ENCODE measurements at regions not wholly inside any gene's neighbourhood (a gene's known extent, or its start where the extent isn't known, plus 50 kb on each side); places are given as distances from the start of the nearest gene placed in this dataset.

DNA sequence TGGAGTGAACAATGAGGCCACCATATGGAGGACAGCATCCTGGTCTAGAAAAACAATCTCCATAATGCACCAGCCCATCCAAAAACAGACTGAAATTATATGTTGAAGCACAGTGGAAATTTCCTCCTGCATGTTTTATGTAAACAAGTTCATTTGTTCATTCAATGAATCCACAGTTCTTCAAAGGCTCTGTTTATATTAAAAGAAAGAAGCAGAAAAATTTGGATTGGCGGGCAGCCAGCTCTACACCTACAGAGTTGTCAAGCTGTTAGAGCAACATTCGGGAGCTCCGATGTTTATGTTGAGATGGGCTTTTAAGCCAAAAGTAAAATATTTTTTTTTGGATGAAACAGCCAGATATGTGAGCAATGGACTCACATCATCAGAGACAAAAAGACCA is 395.3 kb upstream of the SULF2 start:
- H3K36me3 ChIP-seq, result no peaks in the 10 kb centered on the region
- TF ChIP-seq, protein P1, sequence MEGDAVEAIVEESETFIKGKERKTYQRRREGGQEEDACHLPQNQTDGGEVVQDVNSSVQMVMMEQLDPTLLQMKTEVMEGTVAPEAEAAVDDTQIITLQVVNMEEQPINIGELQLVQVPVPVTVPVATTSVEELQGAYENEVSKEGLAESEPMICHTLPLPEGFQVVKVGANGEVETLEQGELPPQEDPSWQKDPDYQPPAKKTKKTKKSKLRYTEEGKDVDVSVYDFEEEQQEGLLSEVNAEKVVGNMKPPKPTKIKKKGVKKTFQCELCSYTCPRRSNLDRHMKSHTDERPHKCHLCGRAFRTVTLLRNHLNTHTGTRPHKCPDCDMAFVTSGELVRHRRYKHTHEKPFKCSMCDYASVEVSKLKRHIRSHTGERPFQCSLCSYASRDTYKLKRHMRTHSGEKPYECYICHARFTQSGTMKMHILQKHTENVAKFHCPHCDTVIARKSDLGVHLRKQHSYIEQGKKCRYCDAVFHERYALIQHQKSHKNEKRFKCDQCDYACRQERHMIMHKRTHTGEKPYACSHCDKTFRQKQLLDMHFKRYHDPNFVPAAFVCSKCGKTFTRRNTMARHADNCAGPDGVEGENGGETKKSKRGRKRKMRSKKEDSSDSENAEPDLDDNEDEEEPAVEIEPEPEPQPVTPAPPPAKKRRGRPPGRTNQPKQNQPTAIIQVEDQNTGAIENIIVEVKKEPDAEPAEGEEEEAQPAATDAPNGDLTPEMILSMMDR (IDR thresholded peaks at IDR 0.05), result no peak

DNA sequence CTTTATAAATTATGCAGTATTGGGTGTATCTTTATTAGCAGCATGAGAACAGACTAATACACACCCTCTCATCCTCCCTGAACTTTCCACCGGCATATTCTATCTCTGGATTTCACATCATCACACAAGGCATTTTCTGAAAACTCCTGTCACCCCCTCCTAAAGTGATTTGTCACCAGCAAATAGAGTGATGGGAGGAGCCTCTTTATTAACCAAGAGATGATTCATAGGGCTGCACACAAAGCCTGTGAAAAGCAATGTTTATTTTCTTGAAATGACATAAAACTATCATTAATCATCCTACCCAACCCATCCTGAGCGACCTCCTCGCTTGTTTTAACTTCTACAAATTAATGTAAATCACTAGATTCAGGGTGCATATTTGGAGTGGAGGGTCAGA is 394.7 kb upstream of the SULF2 start:
- Histone ChIP-seq H3K36me3 (no peaks in the 10 kb centered on the region), H3K4me3 (no peak overlapping the region), H3K27me3 (no peaks in the 10 kb centered on the region), H3K27ac (no peak overlapping the region), H3K4me1 (no peaks in the 10 kb centered on the region), H3K9me3 (no peaks in the 10 kb centered on the region)
- TF ChIP-seq, protein P1 (IDR thresholded peaks at IDR 0.05), result no peak
- intact Hi-C loops (cut with DNase I; ENCODE audit: low total_unique reads), result no loop called here
- no peak for DNase-seq

More for the DNA sequence above, 395.3 kb upstream of the SULF2 start:
- intact Hi-C loops (cut with DNase I; ENCODE audit: low total_unique reads), result no loop called here
- Histone ChIP-seq H3K27me3 (no peaks in the 10 kb centered on the region), H3K4me3 (no peak overlapping the region), H3K9me3 (no peaks in the 10 kb centered on the region), H3K4me1 (no peaks in the 10 kb centered on the region), H3K27ac (no peak overlapping the region)
- DNase-seq, result no peak

DNA sequence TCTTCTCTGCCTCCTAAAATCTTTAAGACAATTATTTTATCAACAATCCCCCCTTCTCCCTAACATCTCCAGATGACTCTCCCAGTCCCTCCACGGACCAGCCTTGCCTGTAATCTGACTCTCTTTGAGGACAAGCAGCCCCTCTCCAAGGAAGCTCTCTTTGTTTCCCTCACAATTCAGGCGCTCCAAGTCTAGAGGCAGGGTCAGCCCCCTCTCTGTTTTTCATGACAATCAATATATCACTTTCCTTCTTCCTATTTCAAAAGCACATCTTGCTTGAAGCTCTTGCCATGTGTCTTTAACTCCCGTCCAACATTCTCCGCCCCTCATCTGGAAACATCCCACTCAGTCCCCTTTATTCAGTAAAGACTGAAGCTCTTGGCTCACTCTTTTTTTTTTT is 393.4 kb upstream of the SULF2 start:
- Histone ChIP-seq H3K27me3 (no peaks in the 10 kb centered on the region), H3K4me3 (no peak overlapping the region), H3K9me3 (no peaks in the 10 kb centered on the region), H3K4me1 (no peaks in the 10 kb centered on the region), H3K36me3 (no peaks in the 10 kb centered on the region), H3K27ac (no peak overlapping the region)
- TF ChIP-seq, protein P1 (IDR thresholded peaks at IDR 0.05), result no peak
- DNase-seq, result no peak
- intact Hi-C loops (cut with DNase I; ENCODE audit: low total_unique reads), result no loop called here

DNA sequence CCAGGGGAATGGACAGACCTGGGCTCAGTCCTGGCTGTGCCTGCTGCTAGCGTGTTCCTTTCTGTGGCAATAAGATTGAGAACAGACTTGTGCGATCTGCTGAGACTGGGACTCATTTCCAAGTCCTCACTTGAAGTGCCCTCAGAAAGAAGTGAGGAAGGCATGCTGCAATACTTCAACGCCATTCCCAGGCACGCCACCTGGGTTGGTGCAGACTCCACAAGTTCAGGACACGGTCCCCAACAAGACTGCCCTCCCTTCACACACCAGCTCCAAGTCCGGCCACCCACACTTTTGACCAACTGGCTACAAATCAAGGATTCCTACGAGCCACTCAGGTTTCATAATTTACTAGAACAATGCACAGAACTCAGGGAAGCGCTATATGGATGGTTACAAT is 391.8 kb upstream of the SULF2 start:
- Histone ChIP-seq H3K4me1 (no peaks in the 10 kb centered on the region), H3K4me3 (no peak overlapping the region), H3K36me3 (no peaks in the 10 kb centered on the region), H3K9me3 (peaks cover 0 to 7% (median 6%) of the 10 kb centered on the region in 3 donors), H3K27ac (no peak overlapping the region), H3K27me3 (peaks cover 0 to 3% of the 10 kb centered on the region in 2 donors)
- TF ChIP-seq, protein P1 (IDR thresholded peaks at IDR 0.05), result no peak
- DNase-seq, result no peak
- intact Hi-C loops (cut with DNase I; ENCODE audit: low total_unique reads), result no loop called here

DNA sequence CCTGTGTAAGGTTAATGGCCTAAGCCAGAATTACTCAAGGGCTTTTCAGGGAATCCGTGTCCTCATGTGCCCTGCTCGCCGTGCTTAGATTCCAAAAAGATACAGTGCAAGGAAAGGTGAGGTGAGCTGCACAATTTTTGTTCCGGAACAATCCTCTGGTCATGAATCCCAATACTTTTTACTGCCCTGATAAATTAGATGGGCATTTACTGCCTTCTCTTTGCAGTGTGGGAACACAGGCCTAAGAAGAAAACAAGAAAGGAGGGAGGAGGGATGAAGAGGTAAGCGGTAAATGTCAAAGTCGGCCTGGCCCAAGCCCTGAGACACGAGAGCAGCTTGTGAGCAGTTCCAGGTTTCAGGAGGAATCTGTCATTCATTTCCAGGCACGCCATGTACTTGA is 390.9 kb upstream of the SULF2 start:
- peaks cover 0 to 8% of the 10 kb centered on the region in 2 donors for H3K27me3 ChIP-seq
- no peaks in the 10 kb centered on the region for H3K4me1 ChIP-seq
- intact Hi-C loops (cut with DNase I; ENCODE audit: low total_unique reads), result no loop called here
- TF ChIP-seq, protein P1 (IDR thresholded peaks at IDR 0.05), result no peak
- H3K36me3 ChIP-seq, result no peaks in the 10 kb centered on the region
- no peak for DNase-seq
- no peak overlapping the region for H3K27ac ChIP-seq
- no peak overlapping the region for H3K4me3 ChIP-seq
- H3K9me3 ChIP-seq, result peaks cover 0 to 7% (median 6%) of the 10 kb centered on the region in 3 donors

DNA sequence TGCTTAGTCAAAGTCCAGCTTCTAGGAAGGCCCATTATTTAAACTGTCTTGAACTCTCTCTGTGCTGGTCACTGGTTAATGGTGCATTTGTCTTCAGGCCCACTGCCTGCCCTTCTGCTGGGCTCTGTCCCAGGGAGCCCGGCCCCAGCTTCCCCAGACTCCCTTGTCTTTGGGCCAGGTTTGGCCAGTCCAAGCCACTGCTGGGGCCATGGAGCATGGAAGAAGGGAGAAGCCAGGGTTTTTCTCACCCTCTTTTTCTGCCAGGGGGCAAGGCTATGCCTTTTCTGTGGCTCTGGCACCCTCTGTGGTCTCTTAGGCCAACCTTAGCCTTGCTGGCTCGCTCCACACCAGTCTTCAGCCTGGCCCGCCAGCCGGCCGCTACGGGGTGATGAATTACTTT is 390.0 kb upstream of the SULF2 start:
- Histone ChIP-seq H3K4me3 (no peak overlapping the region), H3K9me3 (peaks cover 0 to 7% (median 6%) of the 10 kb centered on the region in 3 donors), H3K27ac (no peak overlapping the region), H3K4me1 (no peaks in the 10 kb centered on the region), H3K36me3 (no peaks in the 10 kb centered on the region), H3K27me3 (peaks cover 0 to 8% of the 10 kb centered on the region in 2 donors)
- TF ChIP-seq, protein P1 (IDR thresholded peaks at IDR 0.05), result no peak
- intact Hi-C loops (cut with DNase I; ENCODE audit: low total_unique reads), result no loop called here
- no peak for DNase-seq
